22Rv1 (cell line): ENCODE measurements at regions not wholly inside any gene's neighbourhood (a gene's known extent, or its start where the extent isn't known, plus 50 kb on each side); places are given as distances from the start of the nearest gene placed in this dataset.

Source experiments
- ZFX ChIP-seq: fragments of 450-650 bp; IDR thresholded peaks from 2 replicates; pipeline ENCODE4 v1.6.1; 2017; ENCODE audit warnings: antibody characterized with exemption, borderline replicate concordance
- TF ChIP-seq, protein P1 (sequence below): fragments of 450-650 bp; IDR thresholded peaks from 2 replicates; pipeline ENCODE4 v1.5.1; 2017; ENCODE audit warnings: mild to moderate bottlenecking

DNA sequence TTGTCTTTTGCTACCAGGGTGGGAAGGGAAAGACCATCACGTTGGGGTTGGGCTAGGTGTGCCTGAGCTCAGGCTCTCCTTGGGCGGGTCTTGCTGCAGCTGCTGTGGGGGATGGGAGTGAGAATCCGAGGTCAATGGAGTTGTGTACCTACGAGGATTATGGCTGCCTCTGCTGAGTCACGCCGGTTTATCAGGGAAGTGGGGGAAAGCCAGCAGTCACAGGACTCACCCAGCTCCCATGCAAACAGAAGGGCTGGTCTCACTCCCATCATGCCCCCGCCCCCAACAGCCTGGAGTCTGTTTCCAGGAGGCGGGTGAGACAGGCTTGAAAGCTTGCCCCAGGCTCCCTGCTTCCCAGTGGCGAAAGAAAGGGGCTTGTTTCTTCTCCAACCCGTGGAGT lies 1259.0 kb upstream of the GOT2 start:
- TF ChIP-seq, protein P1, sequence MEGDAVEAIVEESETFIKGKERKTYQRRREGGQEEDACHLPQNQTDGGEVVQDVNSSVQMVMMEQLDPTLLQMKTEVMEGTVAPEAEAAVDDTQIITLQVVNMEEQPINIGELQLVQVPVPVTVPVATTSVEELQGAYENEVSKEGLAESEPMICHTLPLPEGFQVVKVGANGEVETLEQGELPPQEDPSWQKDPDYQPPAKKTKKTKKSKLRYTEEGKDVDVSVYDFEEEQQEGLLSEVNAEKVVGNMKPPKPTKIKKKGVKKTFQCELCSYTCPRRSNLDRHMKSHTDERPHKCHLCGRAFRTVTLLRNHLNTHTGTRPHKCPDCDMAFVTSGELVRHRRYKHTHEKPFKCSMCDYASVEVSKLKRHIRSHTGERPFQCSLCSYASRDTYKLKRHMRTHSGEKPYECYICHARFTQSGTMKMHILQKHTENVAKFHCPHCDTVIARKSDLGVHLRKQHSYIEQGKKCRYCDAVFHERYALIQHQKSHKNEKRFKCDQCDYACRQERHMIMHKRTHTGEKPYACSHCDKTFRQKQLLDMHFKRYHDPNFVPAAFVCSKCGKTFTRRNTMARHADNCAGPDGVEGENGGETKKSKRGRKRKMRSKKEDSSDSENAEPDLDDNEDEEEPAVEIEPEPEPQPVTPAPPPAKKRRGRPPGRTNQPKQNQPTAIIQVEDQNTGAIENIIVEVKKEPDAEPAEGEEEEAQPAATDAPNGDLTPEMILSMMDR = no peak
- no peak for TF ChIP-seq ZFX
